Activated naive CD8-positive, alpha-beta T cell treated with anti-CD3 and anti-CD28 coated beads for 36 hours (primary cell): ENCODE measurements at regions not wholly inside any gene's neighbourhood (a gene's known extent, or its start where the extent isn't known, plus 50 kb on each side); places are given as distances from the start of the nearest gene placed in this dataset.
"Not testable (repeated sequence)": the region's sequence is repeated elsewhere in the genome, so short reads cannot be mapped to it uniquely, and the experiment has no call there.

Experiments used
- DNase-seq: peaks from one replicate; pipeline ENCODE4 v3.0.0; 2021
- H3K27ac Mint-ChIP-seq: one replicate; pipeline ENCODE4 v1.8.0; 2022; ENCODE audit warnings: mild to moderate bottlenecking, moderate library complexity, mixed read lengths
- H3K27me3 Mint-ChIP-seq: one replicate; pipeline ENCODE4 v1.8.0; 2022; ENCODE audit warnings: mild to moderate bottlenecking, mixed read lengths
- H3K36me3 Mint-ChIP-seq: one replicate; pipeline ENCODE4 v1.8.0; 2021; ENCODE audit warnings: mild to moderate bottlenecking, mixed read lengths
- H3K4me1 Mint-ChIP-seq: one replicate; pipeline ENCODE4 v1.8.0; 2021; ENCODE audit warnings: mixed read lengths
- H3K4me3 Mint-ChIP-seq: one replicate; pipeline ENCODE4 v1.8.0; 2022; ENCODE audit warnings: mild to moderate bottlenecking, moderate library complexity, mixed read lengths
- H3K9me3 Mint-ChIP-seq: one replicate; pipeline ENCODE4 v1.8.0; 2022; ENCODE audit warnings: mixed read lengths

- Mint-ChIP-seq H3K4me1 (no peaks in the 10 kb centered on the region), H3K36me3 (no peaks in the 10 kb centered on the region), H3K9me3 (no peaks in the 10 kb centered on the region), H3K27ac (no peak overlapping the region), H3K27me3 (no peaks in the 10 kb centered on the region), H3K4me3 (no peak overlapping the region)
- DNase-seq, result no peak
Observed at GRCh38 chr13:61136515-61136914, 279.1 kb downstream of the PCDH20 start.

- DNase-seq, result no peak
- H3K9me3 Mint-ChIP-seq, result no peaks in the 10 kb centered on the region
- no peaks in the 10 kb centered on the region for H3K4me1 Mint-ChIP-seq
- no peak overlapping the region for H3K27ac Mint-ChIP-seq
- H3K4me3 Mint-ChIP-seq, result no peak overlapping the region
- no peaks in the 10 kb centered on the region for H3K27me3 Mint-ChIP-seq
- H3K36me3 Mint-ChIP-seq, result no peaks in the 10 kb centered on the region
Observed at GRCh38 chr13:61136093-61136492, 279.6 kb downstream of the PCDH20 start.

- no peaks in the 10 kb centered on the region for H3K9me3 Mint-ChIP-seq
- no peaks in the 10 kb centered on the region for H3K36me3 Mint-ChIP-seq
- no peak for DNase-seq
- H3K4me3 Mint-ChIP-seq, result no peak overlapping the region
- no peaks in the 10 kb centered on the region for H3K27me3 Mint-ChIP-seq
- no peak overlapping the region for H3K27ac Mint-ChIP-seq
- H3K4me1 Mint-ChIP-seq, result no peaks in the 10 kb centered on the region
Observed at GRCh38 chr13:61135583-61135982, 280.1 kb downstream of the PCDH20 start.

GRCh38 chr13:61128850-61129645, 286.6 kb downstream of the PCDH20 start:
- H3K27ac Mint-ChIP-seq, result no peak overlapping the region
- H3K4me3 Mint-ChIP-seq, result no peak overlapping the region

DNA sequence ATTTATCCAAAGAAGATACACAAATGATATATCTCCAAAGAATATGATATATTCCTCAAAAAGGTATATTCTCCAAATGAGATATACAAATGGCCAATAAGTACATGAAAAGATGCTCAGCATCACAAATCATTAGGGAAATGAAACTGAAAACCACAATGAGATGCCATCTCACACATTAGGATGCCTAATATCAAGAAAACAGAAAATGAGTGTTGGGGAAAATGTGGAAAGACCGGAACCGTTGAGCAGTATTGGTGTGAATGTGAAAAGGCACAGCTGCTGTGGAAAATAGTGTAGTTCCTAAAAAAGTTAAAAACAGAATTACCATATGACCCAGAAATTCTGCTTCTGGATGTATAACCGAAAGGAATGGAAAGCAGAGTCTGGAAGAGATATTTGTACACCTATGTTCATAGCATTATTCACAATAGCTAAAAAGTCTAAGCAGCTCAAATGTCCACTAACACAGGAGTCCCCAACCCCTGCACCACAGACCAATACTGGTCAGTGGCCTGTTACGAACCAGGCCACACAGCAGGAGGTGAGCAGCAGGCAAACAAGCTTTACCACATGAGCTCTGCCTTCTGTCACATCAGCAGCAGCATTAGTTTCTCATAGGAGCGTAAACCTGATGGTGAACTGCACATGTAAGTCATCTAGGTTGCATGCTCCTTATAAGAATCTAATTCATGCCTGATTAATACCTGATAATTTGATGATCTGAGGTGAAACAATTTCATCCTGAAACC, 291.9 kb downstream of the PCDH20 start:
- Mint-ChIP-seq H3K4me3 (no peak overlapping the region), H3K36me3 (no peaks in the 10 kb centered on the region), H3K27ac (no peak overlapping the region), H3K4me1 (no peaks in the 10 kb centered on the region), H3K9me3 (peaks cover 9% of the 10 kb centered on the region), H3K27me3 (no peaks in the 10 kb centered on the region)
- DNase-seq, result no peak

More at GRCh38 chr13:61128850-61129645, 286.6 kb downstream of the PCDH20 start:
- Mint-ChIP-seq H3K36me3 (no peaks in the 10 kb centered on the region), H3K4me1 (no peaks in the 10 kb centered on the region), H3K9me3 (no peaks in the 10 kb centered on the region), H3K27me3 (no peaks in the 10 kb centered on the region)
- no peak for DNase-seq

DNA sequence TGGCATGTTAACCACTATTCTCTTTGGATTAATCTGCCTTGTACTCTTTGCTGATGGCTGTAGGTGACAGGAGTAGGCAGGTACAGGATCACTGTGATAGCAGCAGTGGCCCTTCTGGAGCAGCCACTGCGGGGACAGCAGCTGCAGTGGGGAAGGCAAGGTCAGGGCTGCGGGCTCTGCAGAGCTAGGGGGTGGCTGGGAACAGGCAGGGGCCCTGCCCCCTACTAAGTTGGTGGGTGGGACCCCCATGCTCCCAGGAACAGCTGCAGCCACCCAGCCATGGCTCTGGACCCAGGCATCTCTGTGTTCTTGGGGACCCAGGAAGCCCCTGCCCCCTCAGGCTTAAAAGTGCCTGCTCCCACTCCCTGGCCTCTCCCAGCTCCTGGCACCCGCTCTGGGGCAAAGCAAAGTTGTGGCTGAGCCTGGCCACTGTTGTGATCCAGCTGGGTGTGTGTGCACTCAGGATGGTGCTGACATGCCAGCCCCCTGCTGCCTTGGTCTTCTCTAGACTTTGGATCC, 302.4 kb downstream of the PCDH20 start:
- DNase-seq, result no peak
- H3K36me3 Mint-ChIP-seq, result no peaks in the 10 kb centered on the region
- H3K4me1 Mint-ChIP-seq, result no peaks in the 10 kb centered on the region
- no peaks in the 10 kb centered on the region for H3K27me3 Mint-ChIP-seq
- H3K9me3 Mint-ChIP-seq, result no peaks in the 10 kb centered on the region
- H3K4me3 Mint-ChIP-seq, result no peak overlapping the region
- H3K27ac Mint-ChIP-seq, result no peak overlapping the region

- Mint-ChIP-seq H3K4me1 (no peaks in the 10 kb centered on the region), H3K9me3 (no peaks in the 10 kb centered on the region), H3K36me3 (no peaks in the 10 kb centered on the region), H3K27me3 (no peaks in the 10 kb centered on the region), H3K4me3 (no peak overlapping the region), H3K27ac (no peak overlapping the region)
- no peak for DNase-seq
Observed at GRCh38 chr13:61111529-61111928, 304.1 kb downstream of the PCDH20 start.

DNA sequence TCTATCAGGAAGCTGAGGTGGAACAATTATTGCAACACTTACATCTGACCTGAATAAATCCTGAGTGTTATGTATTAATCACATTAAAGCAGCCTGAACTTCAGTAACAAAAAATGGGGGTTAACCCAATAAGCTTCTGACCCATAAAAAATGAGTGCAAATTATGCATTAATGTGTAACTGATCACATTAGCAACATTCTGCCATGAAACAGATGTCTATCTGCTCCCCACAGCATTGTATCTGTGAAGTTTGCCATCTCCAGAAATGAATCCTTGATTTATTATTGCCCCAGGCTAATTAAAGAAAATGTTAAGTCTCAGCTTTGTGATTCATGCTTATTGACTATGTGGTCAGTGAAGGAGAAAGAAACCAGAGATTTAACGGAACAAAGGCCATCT, 304.9 kb downstream of the PCDH20 start:
- Mint-ChIP-seq H3K4me1 (no peaks in the 10 kb centered on the region), H3K27me3 (no peaks in the 10 kb centered on the region), H3K4me3 (no peak overlapping the region), H3K9me3 (no peaks in the 10 kb centered on the region), H3K36me3 (no peaks in the 10 kb centered on the region), H3K27ac (no peak overlapping the region)
- no peak for DNase-seq

- Mint-ChIP-seq H3K9me3 (no peaks in the 10 kb centered on the region), H3K4me1 (no peaks in the 10 kb centered on the region), H3K36me3 (no peaks in the 10 kb centered on the region), H3K4me3 (no peak overlapping the region), H3K27me3 (no peaks in the 10 kb centered on the region), H3K27ac (no peak overlapping the region)
- no peak for DNase-seq
Observed at GRCh38 chr13:61109741-61110140, 305.9 kb downstream of the PCDH20 start.

DNA sequence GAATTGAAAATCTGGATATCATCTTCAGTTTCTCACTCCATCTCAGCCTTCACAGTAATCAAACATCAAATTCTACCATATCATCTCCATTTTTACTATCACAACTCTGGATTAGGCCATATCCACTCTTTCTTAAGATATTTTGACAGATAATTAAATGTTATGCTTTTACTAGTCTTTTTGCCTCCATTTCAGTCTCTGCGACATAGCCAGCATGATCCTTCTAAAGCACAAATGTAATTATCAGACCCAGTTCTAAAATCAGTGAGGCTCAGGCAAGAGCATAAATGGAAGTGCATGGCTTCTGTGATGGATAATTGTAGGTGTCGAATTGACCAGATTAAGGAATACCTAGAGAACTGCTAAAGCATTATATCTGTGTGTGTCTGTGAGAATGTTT, 307.7 kb downstream of the PCDH20 start:
- no peak overlapping the region for H3K27ac Mint-ChIP-seq
- H3K4me3 Mint-ChIP-seq, result no peak overlapping the region
- H3K4me1 Mint-ChIP-seq, result no peaks in the 10 kb centered on the region
- no peaks in the 10 kb centered on the region for H3K36me3 Mint-ChIP-seq
- H3K9me3 Mint-ChIP-seq, result no peaks in the 10 kb centered on the region
- no peak for DNase-seq
- H3K27me3 Mint-ChIP-seq, result no peaks in the 10 kb centered on the region

GRCh38 chr13:61095885-61096284, 319.8 kb downstream of the PCDH20 start:
- Mint-ChIP-seq H3K36me3 (no peaks in the 10 kb centered on the region), H3K27me3 (no peaks in the 10 kb centered on the region), H3K4me3 (no peak overlapping the region), H3K9me3 (peaks cover 4% of the 10 kb centered on the region), H3K27ac (no peak overlapping the region), H3K4me1 (no peaks in the 10 kb centered on the region)
- no peak for DNase-seq

DNA sequence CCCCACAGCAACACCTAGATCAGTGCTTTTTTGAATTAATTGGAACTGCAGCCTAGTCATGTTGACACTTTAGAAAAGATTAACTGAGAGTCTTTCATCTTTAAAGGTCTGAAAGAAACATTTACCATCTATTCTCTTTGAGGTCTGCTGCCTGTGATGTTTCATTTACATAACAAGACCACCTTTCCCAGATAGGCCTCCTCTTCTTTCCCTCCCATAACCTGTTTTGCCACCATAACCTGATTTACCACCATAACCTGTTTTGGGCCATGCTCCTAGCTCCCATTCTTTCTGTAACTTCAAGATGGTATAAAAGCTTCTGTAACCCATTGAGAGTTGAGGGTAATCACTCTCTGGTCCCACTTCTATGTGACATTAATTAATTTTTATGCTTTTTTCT, 320.8 kb downstream of the PCDH20 start:
- no peaks in the 10 kb centered on the region for H3K27me3 Mint-ChIP-seq
- no peaks in the 10 kb centered on the region for H3K36me3 Mint-ChIP-seq
- no peaks in the 10 kb centered on the region for H3K4me1 Mint-ChIP-seq
- no peak overlapping the region for H3K4me3 Mint-ChIP-seq
- peaks cover 4% of the 10 kb centered on the region for H3K9me3 Mint-ChIP-seq
- no peak for DNase-seq
- no peak overlapping the region for H3K27ac Mint-ChIP-seq

- H3K27me3 Mint-ChIP-seq, H3K4me3 Mint-ChIP-seq, H3K27ac Mint-ChIP-seq, H3K36me3 Mint-ChIP-seq, H3K4me1 Mint-ChIP-seq, DNase-seq: not testable (repeated sequence)
- peaks cover 12% of the 10 kb centered on the region for H3K9me3 Mint-ChIP-seq
Observed at GRCh38 chr13:61089894-61090293, 325.8 kb downstream of the PCDH20 start.

- peaks cover 8% of the 10 kb centered on the region for H3K9me3 Mint-ChIP-seq
- H3K36me3 Mint-ChIP-seq, result no peaks in the 10 kb centered on the region
- no peaks in the 10 kb centered on the region for H3K4me1 Mint-ChIP-seq
- DNase-seq, result no peak
- no peak overlapping the region for H3K27ac Mint-ChIP-seq
- H3K27me3 Mint-ChIP-seq, result no peaks in the 10 kb centered on the region
- H3K4me3 Mint-ChIP-seq, result no peak overlapping the region
Observed at GRCh38 chr13:61086087-61086486, 329.6 kb downstream of the PCDH20 start.

DNA sequence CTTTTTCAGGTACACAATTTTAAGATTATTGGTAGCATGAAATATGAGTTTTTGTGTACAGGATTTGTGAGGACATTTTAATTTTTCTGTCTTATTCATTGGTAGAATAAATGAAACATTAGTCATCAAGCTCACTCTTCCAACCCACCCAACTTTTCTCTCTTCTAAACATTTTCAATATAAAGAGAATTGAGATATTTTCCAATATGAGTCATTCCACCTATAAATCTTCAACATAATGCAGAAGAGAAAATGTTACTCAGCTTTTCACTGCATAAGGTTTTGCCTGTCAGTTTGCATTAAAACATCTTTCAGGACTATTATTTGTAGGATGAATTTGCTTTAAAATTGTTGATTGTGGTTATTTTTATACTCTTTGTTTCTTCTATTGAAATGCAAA, 330.7 kb downstream of the PCDH20 start:
- no peak for DNase-seq
- Mint-ChIP-seq H3K4me3 (no peak overlapping the region), H3K27me3 (no peaks in the 10 kb centered on the region), H3K36me3 (no peaks in the 10 kb centered on the region), H3K9me3 (peaks cover 8% of the 10 kb centered on the region), H3K4me1 (no peaks in the 10 kb centered on the region), H3K27ac (no peak overlapping the region)
